Central memory CD8-positive, alpha-beta T cell (primary cell): ENCODE measurements at regions not wholly inside any gene's neighbourhood (a gene's known extent, or its start where the extent isn't known, plus 50 kb on each side); places are given as distances from the start of the nearest gene placed in this dataset.
"Not testable (repeated sequence)": the region's sequence is repeated elsewhere in the genome, so short reads cannot be mapped to it uniquely, and the experiment has no call there.

ENCODE experiments used
- ATAC-seq: fragments of 150-1000 bp; cut with Tn5 transposase; replicated peaks from 2 replicates; pipeline ENCODE4 v1.10.0; 2022; ENCODE audit warnings: mild to moderate bottlenecking, moderate FRiP score, moderate number of reproducible peaks; ENCODE audit not compliant: poor library complexity, severe bottlenecking; ENCODE audit errors: extremely low read depth
- DNase-seq, 2 donors: peaks; one replicate each; pipeline ENCODE4 v3.0.0; 2021; ENCODE audit warnings: low spot score in 2 of 2
- H3K27ac Mint-ChIP-seq: one replicate; pipeline ENCODE4 v1.8.0; 2022; ENCODE audit warnings: low read depth, mild to moderate bottlenecking, moderate library complexity, mixed read lengths
- H3K27me3 Mint-ChIP-seq: one replicate; pipeline ENCODE4 v1.8.0; 2022; ENCODE audit warnings: mixed read lengths
- H3K36me3 Mint-ChIP-seq: one replicate; pipeline ENCODE4 v1.8.0; 2022; ENCODE audit warnings: mild to moderate bottlenecking, moderate library complexity, mixed read lengths; ENCODE audit not compliant: insufficient read depth
- H3K4me1 Mint-ChIP-seq: one replicate; pipeline ENCODE4 v1.8.0; 2022; ENCODE audit warnings: mixed read lengths
- H3K4me3 Mint-ChIP-seq: one replicate; pipeline ENCODE4 v1.8.0; 2022; ENCODE audit warnings: mild to moderate bottlenecking, moderate library complexity, mixed read lengths
- H3K9me3 Mint-ChIP-seq: one replicate; pipeline ENCODE4 v1.8.0; 2022; ENCODE audit warnings: mixed read lengths

GRCh38 chr10:65172249-65172648, 1651.0 kb downstream of the REEP3 start:
- H3K9me3 Mint-ChIP-seq, result peaks cover 37% of the 10 kb centered on the region
- ATAC-seq, result no peak
- DNase-seq, result no peak
- H3K4me1 Mint-ChIP-seq, result no peaks in the 10 kb centered on the region
- H3K27me3 Mint-ChIP-seq, result no peaks in the 10 kb centered on the region
- no peaks in the 10 kb centered on the region for H3K36me3 Mint-ChIP-seq
- no peak overlapping the region for H3K4me3 Mint-ChIP-seq
- no peak overlapping the region for H3K27ac Mint-ChIP-seq

- no peak for ATAC-seq
- DNase-seq, result no peak
- Mint-ChIP-seq H3K27ac (no peak overlapping the region), H3K27me3 (no peaks in the 10 kb centered on the region), H3K4me1 (no peaks in the 10 kb centered on the region), H3K9me3 (peaks cover 34% of the 10 kb centered on the region), H3K36me3 (no peaks in the 10 kb centered on the region), H3K4me3 (no peak overlapping the region)
Measured at GRCh38 chr10:65176994-65177393, 1655.8 kb downstream of the REEP3 start.

- no peak overlapping the region for H3K4me3 Mint-ChIP-seq
- no peak for DNase-seq
- H3K4me1 Mint-ChIP-seq, result no peaks in the 10 kb centered on the region
- no peak overlapping the region for H3K27ac Mint-ChIP-seq
- H3K36me3 Mint-ChIP-seq, result no peaks in the 10 kb centered on the region
- peaks cover 18% of the 10 kb centered on the region for H3K9me3 Mint-ChIP-seq
- no peak for ATAC-seq
- no peaks in the 10 kb centered on the region for H3K27me3 Mint-ChIP-seq
Measured at GRCh38 chr10:65183236-65183635, 1662.0 kb downstream of the REEP3 start.

- not testable (repeated sequence) for H3K36me3 Mint-ChIP-seq, H3K27ac Mint-ChIP-seq, DNase-seq, H3K27me3 Mint-ChIP-seq, H3K4me3 Mint-ChIP-seq, ATAC-seq, H3K4me1 Mint-ChIP-seq
- peaks cover 13% of the 10 kb centered on the region for H3K9me3 Mint-ChIP-seq
Measured at GRCh38 chr10:65186668-65187067, 1665.5 kb downstream of the REEP3 start.

- H3K27me3 Mint-ChIP-seq, result no peaks in the 10 kb centered on the region
- no peaks in the 10 kb centered on the region for H3K4me1 Mint-ChIP-seq
- ATAC-seq (no peak), DNase-seq (no peak)
- H3K27ac Mint-ChIP-seq, result no peak overlapping the region
- peaks cover 22% of the 10 kb centered on the region for H3K9me3 Mint-ChIP-seq
- no peaks in the 10 kb centered on the region for H3K36me3 Mint-ChIP-seq
- H3K4me3 Mint-ChIP-seq, result no peak overlapping the region
Measured at GRCh38 chr10:65194126-65194525, 1672.9 kb downstream of the REEP3 start.

GRCh38 chr10:65194555-65194954, 1673.4 kb downstream of the REEP3 start:
- DNase-seq, result no peak
- H3K27me3 Mint-ChIP-seq, result no peaks in the 10 kb centered on the region
- H3K4me3 Mint-ChIP-seq, result no peak overlapping the region
- no peaks in the 10 kb centered on the region for H3K36me3 Mint-ChIP-seq
- no peaks in the 10 kb centered on the region for H3K4me1 Mint-ChIP-seq
- peaks cover 22% of the 10 kb centered on the region for H3K9me3 Mint-ChIP-seq
- ATAC-seq, result no peak
- no peak overlapping the region for H3K27ac Mint-ChIP-seq

- Mint-ChIP-seq H3K4me1 (no peaks in the 10 kb centered on the region), H3K27ac (no peak overlapping the region), H3K27me3 (no peaks in the 10 kb centered on the region), H3K36me3 (no peaks in the 10 kb centered on the region), H3K9me3 (peaks cover 21% of the 10 kb centered on the region), H3K4me3 (no peak overlapping the region)
- DNase-seq (no peak), ATAC-seq (no peak)
Measured at GRCh38 chr10:65196111-65196510, 1674.9 kb downstream of the REEP3 start.

- Mint-ChIP-seq H3K27me3 (no peaks in the 10 kb centered on the region), H3K4me3 (no peak overlapping the region)
Measured at GRCh38 chr10:65197935-65198334, 1676.7 kb downstream of the REEP3 start.

GRCh38 chr10:65201491-65201890, 1680.3 kb downstream of the REEP3 start:
- no peaks in the 10 kb centered on the region for H3K36me3 Mint-ChIP-seq
- no peak for DNase-seq
- H3K4me1 Mint-ChIP-seq, result no peaks in the 10 kb centered on the region
- no peaks in the 10 kb centered on the region for H3K27me3 Mint-ChIP-seq
- ATAC-seq, result no peak
- H3K4me3 Mint-ChIP-seq, result no peak overlapping the region
- H3K27ac Mint-ChIP-seq, result no peak overlapping the region
- H3K9me3 Mint-ChIP-seq, result peaks cover 19% of the 10 kb centered on the region

More at GRCh38 chr10:65197935-65198334, 1676.7 kb downstream of the REEP3 start:
- Mint-ChIP-seq H3K27ac (no peak overlapping the region), H3K9me3 (peaks cover 15% of the 10 kb centered on the region), H3K4me1 (no peaks in the 10 kb centered on the region), H3K36me3 (no peaks in the 10 kb centered on the region)
- ATAC-seq, result no peak
- DNase-seq, result no peak

- Mint-ChIP-seq H3K27ac (no peak overlapping the region), H3K4me1 (no peaks in the 10 kb centered on the region), H3K4me3 (no peak overlapping the region), H3K9me3 (peaks cover 16% of the 10 kb centered on the region), H3K27me3 (no peaks in the 10 kb centered on the region), H3K36me3 (no peaks in the 10 kb centered on the region)
- no peak for ATAC-seq
- DNase-seq, result no peak
Measured at GRCh38 chr10:65204999-65205398, 1683.8 kb downstream of the REEP3 start.

GRCh38 chr10:65213170-65213569, 1692.0 kb downstream of the REEP3 start:
- Mint-ChIP-seq H3K27ac (no peak overlapping the region), H3K4me1 (no peaks in the 10 kb centered on the region), H3K36me3 (no peaks in the 10 kb centered on the region), H3K9me3 (peaks cover 7% of the 10 kb centered on the region), H3K27me3 (no peaks in the 10 kb centered on the region), H3K4me3 (no peak overlapping the region)
- DNase-seq (no peak), ATAC-seq (no peak)

GRCh38 chr10:65219444-65219843, 1698.2 kb downstream of the REEP3 start:
- DNase-seq (no peak), ATAC-seq (no peak)
- no peak overlapping the region for H3K4me3 Mint-ChIP-seq
- H3K4me1 Mint-ChIP-seq, result no peaks in the 10 kb centered on the region
- no peaks in the 10 kb centered on the region for H3K36me3 Mint-ChIP-seq
- peaks cover 16% of the 10 kb centered on the region for H3K9me3 Mint-ChIP-seq
- no peaks in the 10 kb centered on the region for H3K27me3 Mint-ChIP-seq
- no peak overlapping the region for H3K27ac Mint-ChIP-seq

- no peaks in the 10 kb centered on the region for H3K27me3 Mint-ChIP-seq
- H3K9me3 Mint-ChIP-seq, result peaks cover 10% of the 10 kb centered on the region
- no peaks in the 10 kb centered on the region for H3K4me1 Mint-ChIP-seq
- no peak overlapping the region for H3K4me3 Mint-ChIP-seq
- no peak overlapping the region for H3K27ac Mint-ChIP-seq
- H3K36me3 Mint-ChIP-seq, result no peaks in the 10 kb centered on the region
- DNase-seq (no peak), ATAC-seq (no peak)
Measured at GRCh38 chr10:65231148-65231547, 1694.7 kb upstream of the LRRTM3 start.

GRCh38 chr10:65234261-65234660, 1691.6 kb upstream of the LRRTM3 start:
- DNase-seq (no peak), ATAC-seq (no peak)
- H3K9me3 Mint-ChIP-seq, result peaks cover 10% of the 10 kb centered on the region
- H3K4me1 Mint-ChIP-seq, result no peaks in the 10 kb centered on the region
- no peak overlapping the region for H3K4me3 Mint-ChIP-seq
- no peaks in the 10 kb centered on the region for H3K27me3 Mint-ChIP-seq
- H3K27ac Mint-ChIP-seq, result no peak overlapping the region
- H3K36me3 Mint-ChIP-seq, result no peaks in the 10 kb centered on the region
